K562 (cell line): ENCODE measurements at regions not wholly inside any gene's neighbourhood (a gene's known extent, or its start where the extent isn't known, plus 50 kb on each side); places are given as distances from the start of the nearest gene placed in this dataset.

Experiments
- ATAC-seq: fragments of 200-7000 bp; cut with Tn5 transposase; 3 replicates; pipeline ENCODE4 v1.9.1; 2020; ENCODE audit warnings: moderate library complexity
- BruUV-seq: library from RNA; stranded (reverse); fragments of 400-500 nt; replicated peaks from 2 replicates; lab custom pipeline; 2021; lab: Mats Ljungman, UMichigan
- CTCF ChIA-PET: fragments of 300-600 bp; formaldehyde crosslinking; extraction: SDS; loops from one replicate; lab custom pipeline; 2021; ENCODE audit warnings: low intra/inter-chr PET ratio; lab: Yijun Ruan, JAX
- POLR2A ChIA-PET: fragments of 300-600, 350-650 bp; sonication (Branson Sonifier 250); formaldehyde crosslinking; extraction: SDS; loops from one replicate; lab custom pipeline; 2021; ENCODE audit warnings: antibody characterized with exemption, inconsistent platforms; lab: Yijun Ruan, JAX
- DNase-seq, 4 experiments: peaks; one replicate each; pipeline versions ENCODE4 v3.0.0 to v3.0.0-alpha.2; 2011 to 2018; ENCODE audit warnings: low spot score in 3 of 4, mixed read lengths in 3 of 4; ENCODE audit errors: extremely low read depth in 1 of 4
- FAIRE-seq: peaks from 2 replicates; lab custom pipeline; 2011; peaks lifted over from hg19 to GRCh38; lab: Jason Lieb, UNC
- H2AFZ ChIP-seq: 2 replicates; pipeline ENCODE4 v1.6.0; 2011; ENCODE audit warnings: low read depth, low read length, control low read depth, inconsistent platforms
- H3K27ac ChIP-seq: fragments of 200-600 bp; 3 replicates; pipeline ENCODE4 v1.8.0; 2011; ENCODE audit warnings: low read depth, mild to moderate bottlenecking, control low read depth, inconsistent platforms, low read length, moderate library complexity, mixed read lengths; ENCODE audit errors: extremely low read depth
- H3K27me3 ChIP-seq, 2 experiments: fragments of 300-600 bp in 1 of 2; 2 replicates in 1 of 2; 3 replicates in 1 of 2; pipeline versions ENCODE4 v1.6.0 to v1.8.0; 2011; ENCODE audit warnings: inconsistent platforms in 2 of 2, low read length in 2 of 2, mild to moderate bottlenecking in 1 of 2, mixed read lengths in 1 of 2, moderate library complexity in 1 of 2; ENCODE audit not compliant: control insufficient read depth in 2 of 2, insufficient read depth in 2 of 2
- H3K36me3 ChIP-seq: fragments of 300-600 bp; 3 replicates; pipeline ENCODE4 v1.8.0; 2011; ENCODE audit warnings: mild to moderate bottlenecking, low read length, inconsistent platforms; ENCODE audit not compliant: control insufficient read depth, insufficient read depth
- H3K4me1 ChIP-seq, 2 experiments: fragments of 200-600 bp in 1 of 2; replicated peaks in 1 of 2; 2 replicates in 1 of 2; 3 replicates in 1 of 2; pipeline versions ENCODE4 v1.5.1 to v1.8.0; 2011; ENCODE audit warnings: inconsistent platforms in 2 of 2, low read length in 2 of 2, mild to moderate bottlenecking in 1 of 2, mixed read lengths in 1 of 2, moderate library complexity in 1 of 2; ENCODE audit not compliant: control insufficient read depth in 2 of 2, insufficient read depth in 2 of 2
- H3K4me2 ChIP-seq: 2 replicates; pipeline ENCODE4 v1.6.1; 2011; ENCODE audit warnings: low read length, control low read depth, inconsistent platforms, mixed read lengths; ENCODE audit not compliant: insufficient read depth
- H3K4me3 ChIP-seq: fragments of 200-600 bp; sonication (generic), shearing (Covaris generic); 2 replicates; pipeline ENCODE4 v1.5.1; 2016; ENCODE audit warnings: control low read depth, inconsistent platforms
- H3K79me2 ChIP-seq: fragments of 200-600 bp; 3 replicates; pipeline ENCODE4 v1.8.0; 2011; ENCODE audit warnings: low read length, inconsistent platforms; ENCODE audit not compliant: control insufficient read depth, insufficient read depth
- H3K9ac ChIP-seq, 2 experiments: 2 replicates each; pipeline versions ENCODE4 v1.6.0 to v1.6.1; 2011; ENCODE audit warnings: low read depth in 2 of 2, low read length in 2 of 2, control low read depth in 1 of 2, inconsistent platforms in 1 of 2, mild to moderate bottlenecking in 1 of 2, mixed read lengths in 1 of 2; ENCODE audit not compliant: insufficient read depth in 1 of 2
- H3K9me1 ChIP-seq: one replicate; pipeline ENCODE4 v1.6.0; 2011; ENCODE audit warnings: inconsistent platforms, mild to moderate bottlenecking, low read length, moderate library complexity; ENCODE audit not compliant: control insufficient read depth, insufficient read depth
- H3K9me3 ChIP-seq: replicated peaks from 2 replicates; pipeline ENCODE4 v1.5.1; 2011; ENCODE audit warnings: low read depth, low read length, inconsistent platforms; ENCODE audit not compliant: control insufficient read depth, insufficient read depth
- H4K20me1 ChIP-seq: replicated peaks from 2 replicates; pipeline ENCODE4 v1.6.1; 2011; ENCODE audit warnings: low read length, inconsistent platforms, mixed read lengths; ENCODE audit not compliant: control insufficient read depth, insufficient read depth
- ARNT ChIP-seq, 2 experiments: fragments of 450-650 bp; IDR thresholded peaks; 2 replicates each; pipeline ENCODE4 v1.6.1; 2016; ENCODE audit warnings: mild to moderate bottlenecking in 1 of 2
- CBX1 ChIP-seq: sonication (generic); IDR thresholded peaks from 2 replicates; pipeline ENCODE4 v1.6.1; 2016; ENCODE audit warnings: antibody characterized with exemption, low read depth, mild to moderate bottlenecking
- E2F4 ChIP-seq: sonication (generic); formaldehyde crosslinking; IDR thresholded peaks from 2 replicates; pipeline ENCODE4 v1.8.0; 2022; ENCODE audit warnings: mild to moderate bottlenecking, low read depth, missing genetic modification reagents
- FIP1L1 ChIP-seq: fragments of 200-400 bp; formaldehyde crosslinking; IDR thresholded peaks from 2 replicates; pipeline ENCODE4 v1.6.1; 2018; ENCODE audit warnings: mild to moderate bottlenecking, low read depth, low read length; ENCODE audit not compliant: poor library complexity, severe bottlenecking
- HEY1 ChIP-seq: fragments of 250-450 bp; sonication (Bioruptor Pico); IDR thresholded peaks from 2 replicates; pipeline ENCODE4 v1.5.0; 2020; ENCODE audit warnings: mild to moderate bottlenecking, moderate library complexity, borderline replicate concordance
- MLX ChIP-seq, 2 experiments: fragments of 450-650 bp in 1 of 2; sonication (generic) in 1 of 2; formaldehyde crosslinking; conservative IDR thresholded peaks; 2 replicates each; pipeline versions ENCODE4 v1.4.0 to v1.8.1; 2020 to 2022; ENCODE audit warnings: mild to moderate bottlenecking in 1 of 2, missing genetic modification reagents in 1 of 2
- MYNN ChIP-seq, 2 experiments: sonication (generic); formaldehyde crosslinking in 1 of 2; IDR thresholded peaks; 2 replicates each; pipeline versions ENCODE4 v1.5.0 to v1.6.1; 2016 to 2020; ENCODE audit warnings: antibody characterized with exemption in 1 of 2, missing genetic modification reagents in 1 of 2
- NBN ChIP-seq: fragments of 450-650 bp; IDR thresholded peaks from 2 replicates; pipeline ENCODE4 v1.6.1; 2016; ENCODE audit warnings: low read depth, mild to moderate bottlenecking
- NFIX ChIP-seq: fragments of 250-450 bp; sonication (Bioruptor Pico); IDR thresholded peaks from 2 replicates; pipeline ENCODE4 v1.4.0; 2020; ENCODE audit warnings: low read depth, mild to moderate bottlenecking, moderate library complexity
- NR2F6 ChIP-seq: fragments of 450-650 bp; formaldehyde crosslinking; IDR thresholded peaks from 2 replicates; pipeline ENCODE4 v1.4.0; 2020; ENCODE audit warnings: mild to moderate bottlenecking
- PATZ1 ChIP-seq: fragments of 250-450 bp; sonication (Bioruptor Pico); IDR thresholded peaks from 2 replicates; pipeline ENCODE4 v1.5.0; 2020; ENCODE audit warnings: mild to moderate bottlenecking, borderline replicate concordance
- SRSF1 ChIP-seq: fragments of 200-400 bp; formaldehyde crosslinking; IDR thresholded peaks from 2 replicates; pipeline ENCODE4 v1.6.1; 2017; ENCODE audit warnings: mild to moderate bottlenecking, low read depth, low read length, moderate library complexity
- TSC22D4 ChIP-seq: fragments of 450-650 bp; IDR thresholded peaks from 2 replicates; pipeline ENCODE4 v1.6.1; 2016; ENCODE audit warnings: missing genetic modification characterization, missing biosample characterization, control low read depth
- ZC3H4 ChIP-seq: sonication (generic); formaldehyde crosslinking; IDR thresholded peaks from 2 replicates; pipeline ENCODE4 v1.9.0; 2021; ENCODE audit warnings: missing genetic modification reagents, borderline replicate concordance
- WGBS: fragments of 100-300 bp; shearing (Covaris generic); methylation state at CpG from one replicate; pipeline ENCODE4 v1.1.6; 2016; ENCODE audit warnings: low coverage, mixed read lengths; ENCODE audit not compliant: insufficient coverage; ENCODE audit errors: missing lambda C conversion rate; 5-methylcytosine and 5-hydroxymethylcytosine counted together
- in situ Hi-C: fragments of 300-500 bp; cut with MboI; formaldehyde crosslinking; loops from 4 replicates; pipeline ENCODE4 v1.15.0; 2018; ENCODE audit warnings: inconsistent platforms, mixed read lengths
- intact Hi-C: fragments of 100-400 bp; cut with micrococcal nuclease; formaldehyde crosslinking; loops from 2 replicates; pipeline ENCODE4 v1.14.2; 2022

- in situ Hi-C loops, result no loop called here
- intact Hi-C loops, result no loop called here
- Histone ChIP-seq H3K36me3 (no peaks in the 10 kb centered on the region), H3K27me3 (peaks cover 17 to 23% of the 10 kb centered on the region in 2 experiments), H3K4me2 (no peak overlapping the region), H2AFZ (no peak overlapping the region), H3K9me1 (no peaks in the 10 kb centered on the region), H3K9me3 (no peaks in the 10 kb centered on the region), H3K9ac (no peak overlapping the region), H3K79me2 (no peaks in the 10 kb centered on the region), H4K20me1 (no peaks in the 10 kb centered on the region), H3K4me3 (no peak overlapping the region), H3K4me1 (peaks cover 0 to 8% of the 10 kb centered on the region in 2 experiments; a peak in 2 of 5 replicates), H3K27ac (no peak overlapping the region)
- BruUV-seq, result no TSS peak
- POLR2A ChIA-PET, result no interaction called here
- DNase-seq (no peak), ATAC-seq (no peak), FAIRE-seq (no peak)
- CTCF ChIA-PET, result no interaction called here
- 0% methylated on average over 1 of the region's 1 CpG for WGBS
- TF ChIP-seq MLX (CRISPR knock-in tag; conservative IDR thresholded peaks at IDR 0.05) (no peak), SRSF1 (no peak), E2F4 (no peak), PATZ1 (CRISPR knock-in tag) (no peak), CBX1 (no peak), TSC22D4 (tag) (no peak), NR2F6 (no peak), NBN (no peak), ARNT (IDR thresholded peaks at IDR 0.05) (no peak), HEY1 (CRISPR knock-in tag) (no peak), MYNN (IDR thresholded peaks at IDR 0.05) (no peak), MYNN (CRISPR knock-in tag; IDR thresholded peaks at IDR 0.05) (no peak), NFIX (CRISPR knock-in tag) (no peak), FIP1L1 (no peak), ZC3H4 (no peak)
These were observed 60.9 kb upstream of the TMEM17 start for GRCh38 chr2:62566847-62567246.
